ENCODE measurements at regions not wholly inside any gene's neighbourhood (a gene's known extent, or its start where the extent isn't known, plus 50 kb on each side); places are given as distances from the start of the nearest gene placed in this dataset.

GRCh38 chr10:31698181-31698830 is 230.3 kb downstream of the ARHGAP12 start:
- dilution Hi-C loops (cut with HindIII; ENCODE audit: low sequenced_read_pairs, unreplicated experiment): no loop called here
- Histone ChIP-seq H4K20me1 (ENCODE audit: insufficient read depth, low read length) (no peaks in the 10 kb centered on the region), H3K23ac (ENCODE audit: low read depth, low read length) (peak overlapping the region; percentile 63; the same call in 1 of the 2 replicates), H2AFZ (replicated peaks; ENCODE audit: low read length, poor library complexity) (peak overlapping the region; percentile 89), H3K9ac (ENCODE audit: low read depth, low read length) (peak overlapping the region; percentile 35), H3K9me1 (ENCODE audit: insufficient read depth, low read length) (peaks cover 13% of the 10 kb centered on the region), H2BK5ac (ENCODE audit: low read depth, low read length, poor library complexity, severe bottlenecking) (peak overlapping the region; percentile 83), H3K79me1 (ENCODE audit: low read depth in 1 of 2, low read length in 2 of 2) (no peaks in the 10 kb centered on the region), H3K27ac (ENCODE audit: insufficient read depth, low read length) (peak overlapping the region; percentile 83), H2AK9ac (replicated peaks; ENCODE audit: low read depth, low read length, poor library complexity) (peak overlapping the region; percentile 18), H3K9me3 (ENCODE audit: control insufficient read depth, insufficient read depth, low read length) (peaks cover 4% of the 10 kb centered on the region; the same call in 1 of the 2 replicates), H3K56ac (ENCODE audit: extremely low read depth, insufficient read depth, low read length) (peak overlapping the region; percentile 27; the same call in 1 of the 2 replicates), H2AK5ac (ENCODE audit: low read depth, low read length) (no peak overlapping the region; the same call in 1 of the 2 replicates), H2BK15ac (ENCODE audit: low read depth, low read length) (peak overlapping the region; percentile 89; the same call in 2 of the 3 replicates), H3K27me3 (ENCODE audit: control insufficient read depth, insufficient read depth, low read length) (no peaks in the 10 kb centered on the region), H2BK120ac (ENCODE audit: low read depth, low read length) (peak overlapping the region; percentile 83), H4K5ac (ENCODE audit: low read depth, low read length) (peak overlapping the region; percentile 89), H3K4ac (ENCODE audit: low read depth, low read length) (peak overlapping the region; percentile 69), H3K18ac (ENCODE audit: low read depth, low read length) (peak overlapping the region; percentile 88), H3K4me3 (ENCODE audit: insufficient read depth, low read depth, low read length) (no peak overlapping the region), H2BK20ac (ENCODE audit: low read depth, low read length) (peak overlapping the region; percentile 82), H3K4me2 (ENCODE audit: low read depth, low read length) (peak overlapping the region; percentile 69), H3K36me3 (ENCODE audit: control insufficient read depth, insufficient read depth, low read length) (no peaks in the 10 kb centered on the region), H4K91ac (ENCODE audit: insufficient read depth, low read depth, low read length) (peak overlapping the region; percentile 63), H4K8ac (ENCODE audit: low read depth in 2 of 2, low read length in 2 of 2) (peak overlapping the region; percentile 6 to 89; a peak in 3 of 4 replicates), H3K4me1 (ENCODE audit: control insufficient read depth, insufficient read depth, low read length) (peaks cover 30% of the 10 kb centered on the region), H3K14ac (replicated peaks; ENCODE audit: low read depth, low read length) (peak overlapping the region; percentile 70)
- in situ Hi-C loops (cut with MboI; ENCODE audit: low sequenced_read_pairs): no loop called here
- intact Hi-C loops (cut with micrococcal nuclease): no loop called here
- ATAC-seq (ENCODE audit: low read depth) (peak; percentile 72), DNase-seq (peak; percentile 91)
- POLR2A ChIA-PET (ENCODE audit: unreplicated experiment): interaction anchor here (0.6 kb wide), 1 partner anchor 172 kb away, joined by 3 read pairs; no protein-coding TSS in a partner anchor
- no TSS peak for BruUV-seq (replicated peaks)
- WGBS, 2 experiments (ENCODE audit: extremely low coverage in 2 of 2, insufficient read length in 1 of 2): no CpG with 5 or more reads among the region's 11 CpGs
- CTCF ChIA-PET: interaction anchor here (0.6 to 1.2 kb wide), 2 partner anchors 101 to 946 kb away, joined by 3 to 4 read pairs; no protein-coding TSS in a partner anchor
- 0 out of 2 replicates have a peak, but pooled peaks have one; percentile 19 for TF ChIP-seq MAZ (IDR thresholded peaks at IDR 0.05; ENCODE audit: borderline replicate concordance, low read depth, low read length)
- TF ChIP-seq MXI1 (IDR thresholded peaks at IDR 0.05; ENCODE audit: borderline replicate concordance, low read depth, low read length): no peak
- no peak for TF ChIP-seq USF2 (IDR thresholded peaks at IDR 0.05; ENCODE audit: low read depth, low read length)
- TF ChIP-seq POLR2A (IDR thresholded peaks at IDR 0.05; ENCODE audit: low read depth, low read length): no peak; the same call in 1 of the 2 replicates
- no peak for TF ChIP-seq SMC3 (IDR thresholded peaks at IDR 0.05; ENCODE audit: low read depth, low read length)
- TF ChIP-seq NFE2L2 (IDR thresholded peaks at IDR 0.05; ENCODE audit: low read depth, low read length): peak; percentile 12; the same call in 1 of the 2 replicates
- TF ChIP-seq ELK1 (IDR thresholded peaks at IDR 0.05; ENCODE audit: borderline replicate concordance, low read depth, low read length): no peak
- no peak for TF ChIP-seq FOS (IDR thresholded peaks at IDR 0.05; ENCODE audit: low read depth, low read length)
- no peak for TF ChIP-seq MAFK (IDR thresholded peaks at IDR 0.05; ENCODE audit: low read depth, low read length)
- TF ChIP-seq RAD21 (IDR thresholded peaks at IDR 0.05; ENCODE audit: low read length): no peak
- peak; percentile 66 for TF ChIP-seq RCOR1 (IDR thresholded peaks at IDR 0.05; ENCODE audit: insufficient replicate concordance, low read length)
- no peak for TF ChIP-seq CHD1 (IDR thresholded peaks at IDR 0.05; ENCODE audit: low read depth, low read length)
- TF ChIP-seq CEBPB (IDR thresholded peaks at IDR 0.05; ENCODE audit: low read depth, low read length): peak; percentile 98
- no peak; the same call in 1 of the 2 replicates for TF ChIP-seq BHLHE40 (IDR thresholded peaks at IDR 0.05; ENCODE audit: low read depth, low read length)
- no peak for TF ChIP-seq RFX5 (IDR thresholded peaks at IDR 0.05; ENCODE audit: low read depth, low read length)
